Cardiac fibroblast (primary cell): ENCODE measurements at regions not wholly inside any gene's neighbourhood (a gene's known extent, or its start where the extent isn't known, plus 50 kb on each side); places are given as distances from the start of the nearest gene placed in this dataset.

Experiments used
- DNase-seq, 2 donors: peaks; one replicate each; pipeline versions ENCODE4 v3.0.0 to v3.0.0-alpha.2; 2010; ENCODE audit warnings: low read depth in 2 of 2
- H3K4me3 ChIP-seq, 2 donors: replicated peaks in 1 of 2; 1 replicate in 1 of 2; 2 replicates in 1 of 2; pipeline ENCODE4 v1.5.1; 2011; ENCODE audit warnings: low read depth in 2 of 2, low read length in 2 of 2, mild to moderate bottlenecking in 2 of 2, moderate library complexity in 1 of 2
- TF ChIP-seq, protein P1 (sequence below): IDR thresholded peaks from one replicate; pipeline ENCODE4 v1.5.1; 2011; ENCODE audit warnings: low read depth, mild to moderate bottlenecking, low read length, inconsistent platforms

DNA sequence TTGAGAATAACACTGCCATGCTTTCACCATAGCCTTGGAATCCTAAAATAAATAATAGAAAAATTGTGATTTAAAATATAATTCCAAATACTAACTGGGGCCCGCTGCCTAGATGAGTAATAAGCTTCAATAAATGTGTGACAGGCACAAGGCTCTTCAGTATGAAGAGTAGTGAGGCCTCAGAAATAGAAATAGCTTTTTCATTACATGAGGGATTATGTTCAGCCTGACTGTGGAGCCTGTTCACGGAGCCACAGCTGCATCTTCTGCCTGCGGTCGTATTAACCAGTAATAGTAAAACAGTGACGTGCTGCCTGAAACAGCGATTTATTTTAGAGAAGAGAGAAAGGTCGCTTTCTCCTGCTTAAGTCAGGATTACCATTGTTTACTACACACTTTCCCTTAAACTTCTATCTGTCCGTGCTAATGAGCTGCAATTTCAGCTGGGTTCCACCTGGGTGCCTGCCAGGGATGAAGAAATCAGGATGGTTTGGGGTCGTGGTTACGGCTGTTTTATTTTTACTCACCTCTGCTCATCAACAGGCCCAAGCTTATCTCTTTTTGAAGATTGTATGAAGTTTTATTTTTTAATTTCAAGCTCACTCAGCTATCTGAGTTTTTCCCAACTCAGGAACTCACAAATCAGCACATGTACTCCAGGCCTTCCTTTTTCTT lies 284.9 kb upstream of the WWC1 start:
- no peak overlapping the region for H3K4me3 ChIP-seq
- TF ChIP-seq, protein P1, sequence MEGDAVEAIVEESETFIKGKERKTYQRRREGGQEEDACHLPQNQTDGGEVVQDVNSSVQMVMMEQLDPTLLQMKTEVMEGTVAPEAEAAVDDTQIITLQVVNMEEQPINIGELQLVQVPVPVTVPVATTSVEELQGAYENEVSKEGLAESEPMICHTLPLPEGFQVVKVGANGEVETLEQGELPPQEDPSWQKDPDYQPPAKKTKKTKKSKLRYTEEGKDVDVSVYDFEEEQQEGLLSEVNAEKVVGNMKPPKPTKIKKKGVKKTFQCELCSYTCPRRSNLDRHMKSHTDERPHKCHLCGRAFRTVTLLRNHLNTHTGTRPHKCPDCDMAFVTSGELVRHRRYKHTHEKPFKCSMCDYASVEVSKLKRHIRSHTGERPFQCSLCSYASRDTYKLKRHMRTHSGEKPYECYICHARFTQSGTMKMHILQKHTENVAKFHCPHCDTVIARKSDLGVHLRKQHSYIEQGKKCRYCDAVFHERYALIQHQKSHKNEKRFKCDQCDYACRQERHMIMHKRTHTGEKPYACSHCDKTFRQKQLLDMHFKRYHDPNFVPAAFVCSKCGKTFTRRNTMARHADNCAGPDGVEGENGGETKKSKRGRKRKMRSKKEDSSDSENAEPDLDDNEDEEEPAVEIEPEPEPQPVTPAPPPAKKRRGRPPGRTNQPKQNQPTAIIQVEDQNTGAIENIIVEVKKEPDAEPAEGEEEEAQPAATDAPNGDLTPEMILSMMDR, result no peak
- DNase-seq, result peak in 1 of 2 donors; percentile 13

DNA sequence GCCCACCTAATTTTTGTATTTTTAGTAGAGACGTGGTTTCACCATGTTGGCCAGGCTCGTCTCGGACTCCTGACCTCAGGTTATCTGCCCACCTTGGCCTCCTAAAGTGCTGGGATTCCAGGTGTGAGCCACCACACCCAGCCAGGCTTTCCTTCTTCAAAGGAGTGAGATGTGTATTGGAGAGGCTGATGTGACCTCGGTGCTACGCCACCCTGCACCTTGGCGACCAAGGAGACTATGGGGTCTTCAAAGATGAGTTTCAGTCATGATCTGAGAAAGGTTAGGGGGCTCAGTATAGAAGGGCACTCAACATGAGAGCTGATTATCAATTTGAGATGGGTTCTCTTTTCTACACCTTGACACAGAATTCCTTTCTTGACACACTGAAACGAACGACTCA lies 284.2 kb upstream of the WWC1 start:
- TF ChIP-seq, protein P1, result no peak
- no peak overlapping the region for H3K4me3 ChIP-seq
- no peak for DNase-seq

DNA sequence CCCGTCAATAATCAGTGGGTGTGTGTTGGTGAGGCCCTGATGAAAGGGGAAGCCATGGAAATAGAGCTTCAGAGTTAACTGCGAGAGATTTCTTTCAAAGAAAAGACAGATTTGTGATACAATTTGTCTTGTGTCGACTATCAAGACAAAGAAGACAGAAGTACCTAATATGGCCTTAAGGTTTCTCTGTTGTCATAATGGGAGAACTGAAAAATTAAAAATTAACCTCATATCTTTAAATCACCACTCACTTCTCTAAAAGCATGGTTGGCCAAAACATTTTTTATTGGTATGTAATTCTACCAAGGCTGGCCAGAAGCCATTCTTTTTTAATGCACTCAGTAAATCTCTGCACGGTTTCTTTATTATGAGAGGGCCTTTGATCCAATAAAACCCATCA lies 282.9 kb upstream of the WWC1 start:
- H3K4me3 ChIP-seq, result no peak overlapping the region
- TF ChIP-seq, protein P1, result no peak
- DNase-seq, result no peak

DNA sequence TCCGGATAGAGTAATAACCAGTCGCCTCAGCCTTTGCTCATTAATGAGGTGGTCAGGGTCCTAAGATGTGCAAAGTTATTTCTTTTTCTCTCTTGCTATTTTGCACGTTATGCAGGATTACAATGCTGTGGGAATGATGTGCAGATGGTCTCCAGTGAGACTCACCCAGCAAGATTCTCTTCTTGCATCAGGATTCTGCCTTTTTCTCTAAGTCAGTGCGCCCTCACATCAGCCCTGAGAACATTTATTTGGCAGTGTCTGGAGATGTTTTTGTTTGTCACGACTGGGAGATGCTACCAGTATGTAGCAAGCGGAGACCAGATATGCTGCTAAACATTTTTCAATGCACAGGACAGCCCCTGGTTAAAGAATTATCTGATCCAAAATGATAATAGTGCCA lies 280.3 kb upstream of the WWC1 start:
- DNase-seq, result no peak
- H3K4me3 ChIP-seq, result no peak overlapping the region
- TF ChIP-seq, protein P1, result no peak

DNA sequence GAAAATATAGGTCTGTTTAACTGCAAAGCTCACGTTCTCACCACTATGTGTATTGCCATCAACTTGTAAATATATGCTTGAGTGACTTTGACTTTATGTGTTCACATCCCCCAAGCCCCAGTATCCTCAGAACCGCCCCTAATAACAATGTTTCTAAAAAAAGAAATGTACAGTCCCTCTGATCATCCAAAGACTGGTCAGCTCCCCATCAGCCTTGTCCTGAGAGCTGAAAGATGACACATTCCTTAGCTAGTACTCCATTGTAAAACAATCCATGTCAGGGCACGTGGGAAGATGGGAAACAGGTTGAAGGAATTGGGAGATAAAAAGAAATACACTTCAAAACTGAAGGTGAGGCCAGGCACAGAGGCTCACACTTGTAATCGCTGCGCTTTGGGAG lies 279.4 kb upstream of the WWC1 start:
- no peak for DNase-seq
- TF ChIP-seq, protein P1, result no peak
- no peak overlapping the region for H3K4me3 ChIP-seq

DNA sequence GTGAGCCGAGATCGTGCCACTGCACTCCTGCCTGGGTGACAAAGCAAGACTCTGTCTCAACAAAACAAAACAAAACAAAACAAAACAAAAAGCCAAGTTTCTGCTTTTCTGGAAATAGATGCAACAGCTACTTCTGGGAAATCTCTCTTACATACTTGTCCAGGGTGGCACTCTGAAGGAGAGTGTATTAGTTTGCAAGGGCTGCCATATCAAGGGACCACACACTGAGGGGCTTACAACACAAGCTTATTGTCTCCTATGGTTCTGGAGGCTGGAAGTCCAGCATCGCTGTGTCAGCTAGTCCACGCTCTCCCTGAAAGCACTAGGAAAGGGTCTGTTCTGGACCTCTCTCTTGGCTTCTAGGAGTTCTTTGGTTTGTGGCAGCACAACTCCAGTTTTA lies 277.9 kb upstream of the WWC1 start:
- no peak for DNase-seq
- H3K4me3 ChIP-seq, result no peak overlapping the region
- TF ChIP-seq, protein P1, result no peak
